ENCODE measurements at regions not wholly inside any gene's neighbourhood (a gene's known extent, or its start where the extent isn't known, plus 50 kb on each side); places are given as distances from the start of the nearest gene placed in this dataset.

GRCh38 chr20:23249541-23249940 lies 101.0 kb upstream of the NXT1 start:
- DNase-seq = no peak

GRCh38 chr20:23248461-23248882 lies 102.1 kb upstream of the NXT1 start:
- peak in 1 of 2 experiments; percentile 30 for DNase-seq

GRCh38 chr20:23246717-23247664 lies 103.6 kb upstream of the NXT1 start:
- no peak for DNase-seq

- no peak for DNase-seq
Observed at GRCh38 chr20:23245553-23246181, 104.9 kb upstream of the NXT1 start.

GRCh38 chr20:23244916-23245552 lies 105.6 kb upstream of the NXT1 start:
- no peak for DNase-seq

DNA sequence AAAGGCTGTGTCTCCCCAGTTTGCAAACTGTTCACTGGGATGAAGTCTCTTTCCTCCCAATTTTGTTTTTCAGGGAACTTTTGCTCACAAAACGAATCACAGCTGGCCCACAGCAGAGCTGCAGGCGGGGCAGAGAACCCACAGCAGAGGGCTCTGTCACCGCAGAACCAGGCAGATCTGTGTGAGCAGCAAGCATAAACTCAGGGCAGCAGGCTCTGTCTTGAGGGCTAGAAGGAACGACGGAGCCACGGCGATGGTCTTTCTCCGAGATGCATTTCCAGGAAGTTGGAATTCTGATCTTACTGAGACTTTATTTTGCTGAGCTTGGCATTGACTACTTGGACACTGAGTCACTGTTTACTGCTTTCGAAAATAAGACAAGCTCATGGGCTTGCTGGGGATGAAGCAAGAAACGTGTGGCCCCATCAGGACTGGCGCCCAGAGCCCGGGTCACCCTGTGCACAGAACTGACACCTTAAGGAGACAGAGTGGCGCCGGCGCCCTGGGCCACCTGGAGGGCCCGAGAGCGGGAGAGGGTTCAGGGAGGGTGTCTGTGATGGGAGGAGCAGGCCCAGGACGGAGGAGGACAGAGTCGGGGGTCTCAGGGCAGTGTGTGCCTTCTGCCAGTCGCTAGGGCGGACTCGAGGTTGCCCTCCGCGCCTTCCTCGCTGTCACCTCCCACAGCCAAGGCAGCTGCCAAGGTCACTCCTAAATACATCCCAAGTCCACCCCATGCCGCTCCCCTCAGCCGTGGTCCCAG lies 106.3 kb upstream of the NXT1 start:
- no peak for DNase-seq

- no peak for DNase-seq
Observed at GRCh38 chr20:23243791-23244155, 106.8 kb upstream of the NXT1 start.

DNA sequence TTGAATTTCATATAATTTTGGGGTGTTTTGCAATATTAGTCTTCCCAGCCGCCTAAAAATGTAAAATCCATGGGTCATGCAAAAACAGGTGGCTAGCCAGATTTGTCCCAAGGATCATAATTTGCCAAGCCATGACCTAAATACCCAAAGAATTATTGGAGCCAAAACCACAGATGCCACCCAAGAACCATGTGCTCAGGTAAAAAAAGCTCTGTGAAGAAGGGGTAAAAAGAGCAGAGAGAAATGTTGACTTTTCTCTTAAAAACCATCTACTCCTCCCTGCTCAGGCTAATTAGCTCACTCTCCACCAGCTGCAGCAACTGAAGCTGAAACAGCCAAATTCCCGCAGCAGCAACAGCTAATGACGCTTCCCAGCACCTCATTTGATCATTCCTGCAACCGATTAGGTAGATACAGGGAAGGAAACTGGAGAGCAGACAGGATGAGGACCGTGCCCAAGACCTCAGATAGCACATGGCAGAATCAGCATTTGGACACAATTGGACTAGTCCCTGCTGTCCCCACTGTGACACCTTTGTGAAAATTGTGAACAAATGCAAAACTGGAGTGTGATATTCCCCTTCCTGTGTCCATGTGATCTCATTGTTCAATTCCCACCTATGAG lies 107.9 kb upstream of the NXT1 start:
- peak in 1 of 2 experiments; percentile 31 for DNase-seq

- DNase-seq = no peak
Observed at GRCh38 chr20:23242104-23242503, 108.5 kb upstream of the NXT1 start.

DNA sequence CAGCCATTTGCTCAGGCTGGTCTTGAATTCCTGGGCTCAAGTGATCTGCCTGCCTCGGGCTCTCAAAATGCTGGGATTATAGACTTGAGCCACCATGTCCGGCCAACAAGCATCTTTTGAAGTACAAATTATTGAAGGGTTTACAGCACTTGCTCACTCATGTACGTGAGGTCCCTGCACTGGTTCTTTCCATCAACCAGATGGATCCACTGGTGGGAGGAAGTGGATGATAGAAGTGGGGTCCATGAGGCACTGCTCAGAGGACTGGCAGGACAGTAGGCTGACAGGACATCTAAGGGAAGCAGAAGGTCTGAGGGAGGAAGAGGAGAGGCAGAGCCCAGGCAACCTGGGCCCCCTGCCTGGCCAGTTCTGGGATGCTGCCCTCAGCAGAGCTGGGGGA lies 109.2 kb upstream of the NXT1 start:
- DNase-seq = no peak

DNA sequence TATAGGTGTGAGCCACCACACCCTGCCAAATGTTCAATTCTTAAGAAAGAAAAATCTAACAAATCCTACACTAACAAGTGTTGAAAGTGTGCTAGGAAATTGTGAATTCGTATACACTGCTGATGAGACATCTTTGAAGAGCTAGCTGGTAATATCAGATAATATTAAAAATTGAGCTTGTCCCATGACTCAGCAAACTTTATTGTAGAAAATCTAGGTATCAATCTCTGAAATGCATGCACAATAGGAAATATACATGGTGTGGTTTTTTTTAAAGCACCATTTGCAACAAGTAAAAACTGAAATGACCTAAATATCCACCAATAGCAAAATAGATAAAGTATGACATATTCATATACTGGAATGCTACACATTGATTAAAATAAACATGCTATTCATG lies 110.1 kb upstream of the NXT1 start:
- no peak for DNase-seq

GRCh38 chr20:23237201-23237600 lies 113.4 kb upstream of the NXT1 start:
- no peak for DNase-seq

GRCh38 chr20:23235173-23236027 lies 115.2 kb upstream of the NXT1 start:
- peak in 1 of 2 experiments; percentile 19 for DNase-seq

- no peak for DNase-seq
Observed at GRCh38 chr20:23234311-23235078, 116.1 kb upstream of the NXT1 start.

GRCh38 chr20:23233341-23233740 lies 117.2 kb upstream of the NXT1 start:
- DNase-seq = no peak

DNA sequence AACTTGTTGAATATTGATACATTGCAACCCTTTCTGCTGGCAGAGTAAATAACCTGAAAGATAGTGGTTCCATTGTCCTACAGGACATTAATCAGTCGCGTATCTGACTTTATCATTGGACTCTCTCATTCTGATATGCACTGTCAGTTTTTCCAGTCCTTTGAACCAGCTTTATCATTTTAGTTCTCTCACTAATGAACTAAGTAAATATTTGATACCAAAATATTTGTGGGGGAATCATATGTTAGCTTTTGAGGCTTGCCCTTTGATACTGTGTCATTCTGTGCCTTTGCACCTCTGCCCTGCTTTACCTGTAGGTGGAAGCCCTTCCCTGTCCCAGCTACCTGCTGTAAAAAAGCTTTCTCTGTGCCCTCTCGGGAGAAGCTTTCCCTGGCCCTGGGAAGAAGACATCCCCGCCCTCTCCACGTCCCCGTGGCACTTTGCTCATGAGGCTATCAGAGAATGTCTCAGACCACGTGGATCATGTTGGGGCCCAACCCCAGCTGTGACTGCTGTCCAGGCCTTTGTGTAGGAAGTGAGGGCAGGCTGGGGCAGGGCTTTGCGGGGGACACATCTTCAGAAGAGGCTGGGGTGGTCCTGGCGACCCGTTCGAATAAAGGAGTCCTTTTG lies 117.8 kb upstream of the NXT1 start:
- no peak for DNase-seq

- DNase-seq = no peak
Observed at GRCh38 chr20:23232219-23232581, 118.4 kb upstream of the NXT1 start.

GRCh38 chr20:23231561-23232218 lies 118.9 kb upstream of the NXT1 start:
- DNase-seq = no peak

- DNase-seq = no peak
Observed at GRCh38 chr20:23230766-23231385, 119.7 kb upstream of the NXT1 start.

Measured in NCI-H2081 (cell line).